ENCODE measurements at regions not wholly inside any gene's neighbourhood (a gene's known extent, or its start where the extent isn't known, plus 50 kb on each side); places are given as distances from the start of the nearest gene placed in this dataset.

DNA sequence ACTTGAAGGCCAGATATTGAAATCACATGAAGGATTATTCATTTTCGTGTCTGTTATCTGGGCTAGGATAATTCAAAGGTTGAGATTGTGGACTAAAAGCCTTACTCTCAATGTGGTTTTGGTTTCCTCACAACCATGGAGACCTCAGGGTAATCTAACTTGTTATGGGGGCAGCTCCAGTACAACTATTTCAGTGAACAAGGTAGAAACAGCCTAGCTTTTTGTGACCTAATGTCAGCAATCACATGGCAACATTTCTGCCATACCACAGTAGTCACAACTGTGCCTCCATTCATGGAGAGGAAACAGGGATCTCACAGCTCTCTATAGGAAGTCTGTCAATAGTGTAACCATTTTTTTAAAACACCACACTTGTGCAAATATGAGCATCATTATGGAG lies 62.4 kb upstream of the RARB start (continued):
- no peak for TF ChIP-seq CHD2 (IDR thresholded peaks at IDR 0.05; ENCODE audit: low read length, partially characterized antibody)

DNA sequence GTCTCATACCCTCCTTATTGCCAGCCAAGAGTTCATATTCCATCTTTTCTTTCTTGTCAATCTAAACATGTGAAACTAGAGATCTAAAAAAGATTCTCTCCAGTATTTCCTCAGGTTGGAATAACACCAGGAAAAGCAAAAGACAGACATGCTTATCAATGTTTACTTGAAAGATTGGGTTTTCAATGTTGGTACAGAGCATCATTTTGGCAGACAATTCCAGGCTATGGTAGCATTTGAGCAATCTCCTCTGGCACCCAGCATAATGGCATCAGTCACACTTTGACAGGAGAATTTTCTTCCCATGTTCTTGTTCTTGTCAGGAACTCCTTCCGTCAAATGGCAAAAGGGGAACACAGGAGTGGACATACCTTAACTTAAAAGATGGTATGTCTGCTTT lies 61.0 kb upstream of the RARB start:
- FAIRE-seq (no peak), DNase-seq (ENCODE audit: low read depth in 1 of 2, low spot score in 1 of 2) (no peak), ATAC-seq (no peak)
- Histone ChIP-seq H3K27ac (no peak overlapping the region), H3K4me1 (no peaks in the 10 kb centered on the region), H3K4me3 (no peak overlapping the region), H3K9me3 (no peaks in the 10 kb centered on the region), H3K4me2 (no peak overlapping the region)
- TF ChIP-seq ZFP36 (IDR thresholded peaks at IDR 0.05; ENCODE audit: borderline replicate concordance, partially characterized antibody) (no peak), EP300 (IDR thresholded peaks at IDR 0.05) (no peak), GATA3 (IDR thresholded peaks at IDR 0.05; ENCODE audit: borderline replicate concordance) (no peak), NFE2L2 (conservative IDR thresholded peaks at IDR 0.05; ENCODE audit: low read length) (no peak), HOXB13 (CRISPR knock-in tag; IDR thresholded peaks at IDR 0.05; ENCODE audit: low read depth) (no peak)
- TF ChIP-seq, protein P1, sequence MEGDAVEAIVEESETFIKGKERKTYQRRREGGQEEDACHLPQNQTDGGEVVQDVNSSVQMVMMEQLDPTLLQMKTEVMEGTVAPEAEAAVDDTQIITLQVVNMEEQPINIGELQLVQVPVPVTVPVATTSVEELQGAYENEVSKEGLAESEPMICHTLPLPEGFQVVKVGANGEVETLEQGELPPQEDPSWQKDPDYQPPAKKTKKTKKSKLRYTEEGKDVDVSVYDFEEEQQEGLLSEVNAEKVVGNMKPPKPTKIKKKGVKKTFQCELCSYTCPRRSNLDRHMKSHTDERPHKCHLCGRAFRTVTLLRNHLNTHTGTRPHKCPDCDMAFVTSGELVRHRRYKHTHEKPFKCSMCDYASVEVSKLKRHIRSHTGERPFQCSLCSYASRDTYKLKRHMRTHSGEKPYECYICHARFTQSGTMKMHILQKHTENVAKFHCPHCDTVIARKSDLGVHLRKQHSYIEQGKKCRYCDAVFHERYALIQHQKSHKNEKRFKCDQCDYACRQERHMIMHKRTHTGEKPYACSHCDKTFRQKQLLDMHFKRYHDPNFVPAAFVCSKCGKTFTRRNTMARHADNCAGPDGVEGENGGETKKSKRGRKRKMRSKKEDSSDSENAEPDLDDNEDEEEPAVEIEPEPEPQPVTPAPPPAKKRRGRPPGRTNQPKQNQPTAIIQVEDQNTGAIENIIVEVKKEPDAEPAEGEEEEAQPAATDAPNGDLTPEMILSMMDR (IDR thresholded peaks at IDR 0.05): no peak
- 93% methylated on average over 1 of the region's 1 CpG for WGBS (ENCODE audit: missing lambda C conversion rate)
- ChIA-PET POLR2A (no interaction called here), CTCF (no interaction called here)

GRCh38 chr3:25372167-25372566 lies 55.9 kb upstream of the RARB start:
- ChIA-PET POLR2A (no interaction called here), CTCF (no interaction called here)
- DNase-seq (ENCODE audit: low read depth in 1 of 2, low spot score in 1 of 2) (no peak), FAIRE-seq (no peak), ATAC-seq (no peak)
- TF ChIP-seq ESRRA (IDR thresholded peaks at IDR 0.05; ENCODE audit: borderline replicate concordance, low read length) (no peak), ZSCAN20 (CRISPR knock-in tag; IDR thresholded peaks at IDR 0.05) (no peak), HDAC2 (IDR thresholded peaks at IDR 0.05) (no peak), MAFK (IDR thresholded peaks at IDR 0.05; ENCODE audit: partially characterized antibody) (no peak), KDM5A (IDR thresholded peaks at IDR 0.05) (no peak), CHD4 (IDR thresholded peaks at IDR 0.05; ENCODE audit: borderline replicate concordance) (no peak), RAD21 (conservative IDR thresholded peaks at IDR 0.05 in 1 of 2, IDR thresholded peaks at IDR 0.05 in 1 of 2) (no peak)
- TF ChIP-seq, protein P1 (IDR thresholded peaks at IDR 0.05): no peak
- TF ChIP-seq, protein P2, sequence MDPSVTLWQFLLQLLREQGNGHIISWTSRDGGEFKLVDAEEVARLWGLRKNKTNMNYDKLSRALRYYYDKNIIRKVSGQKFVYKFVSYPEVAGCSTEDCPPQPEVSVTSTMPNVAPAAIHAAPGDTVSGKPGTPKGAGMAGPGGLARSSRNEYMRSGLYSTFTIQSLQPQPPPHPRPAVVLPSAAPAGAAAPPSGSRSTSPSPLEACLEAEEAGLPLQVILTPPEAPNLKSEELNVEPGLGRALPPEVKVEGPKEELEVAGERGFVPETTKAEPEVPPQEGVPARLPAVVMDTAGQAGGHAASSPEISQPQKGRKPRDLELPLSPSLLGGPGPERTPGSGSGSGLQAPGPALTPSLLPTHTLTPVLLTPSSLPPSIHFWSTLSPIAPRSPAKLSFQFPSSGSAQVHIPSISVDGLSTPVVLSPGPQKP (IDR thresholded peaks at IDR 0.05; ENCODE audit: low read depth, low read length): no peak
- Histone ChIP-seq H3K4me1 (no peaks in the 10 kb centered on the region), H3K4me3 (no peak overlapping the region), H3K9me3 (no peaks in the 10 kb centered on the region), H3K27ac (no peak overlapping the region), H3K4me2 (no peak overlapping the region)
- 63% methylated on average over 3 of the region's 3 CpGs for WGBS (ENCODE audit: missing lambda C conversion rate)

GRCh38 chr3:25376340-25376739 lies 51.7 kb upstream of the RARB start:
- DNase-seq (ENCODE audit: low read depth in 1 of 2, low spot score in 1 of 2) (no peak), FAIRE-seq (no peak), ATAC-seq (no peak)
- POLR2A ChIA-PET: no interaction called here
- TF ChIP-seq, protein P2 (IDR thresholded peaks at IDR 0.05; ENCODE audit: low read depth, low read length): no peak
- TF ChIP-seq MAFK (IDR thresholded peaks at IDR 0.05; ENCODE audit: partially characterized antibody) (peak; percentile 59), FOSB (CRISPR knock-in tag; IDR thresholded peaks at IDR 0.05) (no peak), EHMT2 (IDR thresholded peaks at IDR 0.05; ENCODE audit: low read depth) (no peak), ZSCAN20 (CRISPR knock-in tag; IDR thresholded peaks at IDR 0.05) (no peak)
- H3K27ac ChIP-seq: no peak overlapping the region
- no peaks in the 10 kb centered on the region for H3K9me3 ChIP-seq
- CTCF ChIA-PET: no interaction called here
- H3K4me1 ChIP-seq: no peaks in the 10 kb centered on the region
- no peak overlapping the region for H3K4me3 ChIP-seq
- 60% methylated on average over 4 of the region's 4 CpGs for WGBS (ENCODE audit: missing lambda C conversion rate)
- H3K4me2 ChIP-seq: no peak overlapping the region
